ENCODE measurements at regions not wholly inside any gene's neighbourhood (a gene's known extent, or its start where the extent isn't known, plus 50 kb on each side); places are given as distances from the start of the nearest gene placed in this dataset.

GRCh38 chr11:135036488-135037297 is 624.7 kb upstream of the B3GAT1 start:
- Mint-ChIP-seq H3K4me1 (peaks cover 5% of the 10 kb centered on the region), H3K4me3 (no peak overlapping the region), H3K27ac (no peak overlapping the region), H3K36me3 (ENCODE audit: low read depth) (no peaks in the 10 kb centered on the region), H3K9me3 (no peaks in the 10 kb centered on the region), H3K27me3 (ENCODE audit: low read depth) (peaks cover 38% of the 10 kb centered on the region)
- no peak for TF ChIP-seq CTCF (IDR thresholded peaks at IDR 0.05; ENCODE audit: unreplicated experiment in 3 of 3)

GRCh38 chr11:135035282-135035681 is 623.2 kb upstream of the B3GAT1 start:
- peaks cover 12% of the 10 kb centered on the region for H3K4me1 Mint-ChIP-seq
- peaks cover 50% of the 10 kb centered on the region for H3K27me3 Mint-ChIP-seq (ENCODE audit: low read depth)
- no peak overlapping the region for H3K27ac Mint-ChIP-seq
- TF ChIP-seq CTCF (IDR thresholded peaks at IDR 0.05; ENCODE audit: unreplicated experiment in 3 of 3), result no peak
- no peaks in the 10 kb centered on the region for H3K9me3 Mint-ChIP-seq
- H3K36me3 Mint-ChIP-seq (ENCODE audit: low read depth), result no peaks in the 10 kb centered on the region
- H3K4me3 Mint-ChIP-seq, result peak overlapping the region in 1 of 3 experiments; percentile 1

GRCh38 chr11:135033540-135033939 is 621.5 kb upstream of the B3GAT1 start:
- TF ChIP-seq CTCF (IDR thresholded peaks at IDR 0.05; ENCODE audit: unreplicated experiment in 3 of 3), result peak; percentile 53 to 74 (median 59)
- Mint-ChIP-seq H3K4me1 (peaks cover 12% of the 10 kb centered on the region), H3K27ac (no peak overlapping the region), H3K27me3 (ENCODE audit: low read depth) (peaks cover 51% of the 10 kb centered on the region), H3K36me3 (ENCODE audit: low read depth) (no peaks in the 10 kb centered on the region), H3K4me3 (no peak overlapping the region), H3K9me3 (no peaks in the 10 kb centered on the region)

- Mint-ChIP-seq H3K27ac (no peak overlapping the region), H3K27me3 (ENCODE audit: low read depth) (peaks cover 41% of the 10 kb centered on the region), H3K9me3 (peaks cover 3% of the 10 kb centered on the region), H3K36me3 (ENCODE audit: low read depth) (no peaks in the 10 kb centered on the region), H3K4me1 (peaks cover 17% of the 10 kb centered on the region), H3K4me3 (no peak overlapping the region)
- TF ChIP-seq CTCF (IDR thresholded peaks at IDR 0.05; ENCODE audit: unreplicated experiment in 3 of 3), result no peak
Observed at GRCh38 chr11:135031205-135031989, 619.4 kb upstream of the B3GAT1 start.

- Mint-ChIP-seq H3K27ac (peak overlapping the region in 1 of 3 experiments; percentile 6), H3K4me3 (no peak overlapping the region), H3K4me1 (peaks cover 12% of the 10 kb centered on the region), H3K9me3 (peaks cover 3% of the 10 kb centered on the region), H3K27me3 (ENCODE audit: low read depth) (peaks cover 29% of the 10 kb centered on the region), H3K36me3 (ENCODE audit: low read depth) (no peaks in the 10 kb centered on the region)
- TF ChIP-seq CTCF (IDR thresholded peaks at IDR 0.05; ENCODE audit: unreplicated experiment in 3 of 3), result no peak
Observed at GRCh38 chr11:135027461-135027860, 615.4 kb upstream of the B3GAT1 start.

All from nephron (organoid).